Breast epithelium (tissue), 4 donors: ENCODE measurements at regions not wholly inside any gene's neighbourhood (a gene's known extent, or its start where the extent isn't known, plus 50 kb on each side); places are given as distances from the start of the nearest gene placed in this dataset.

Source experiments
- DNase-seq, 2 donors: peaks; one replicate each; pipeline ENCODE4 v3.0.0-alpha.2; 2019; ENCODE audit warnings: low spot score in 2 of 2
- H3K27ac ChIP-seq, 2 donors: fragments of 200-600 bp; sonication (generic) in 1 of 2; one replicate each; pipeline ENCODE4 v1.5.1; 2016 to 2019; ENCODE audit warnings: mild to moderate bottlenecking in 1 of 2
- H3K27me3 ChIP-seq, 2 donors: fragments of 200-600 bp; sonication (generic) in 1 of 2; one replicate each; pipeline versions ENCODE4 v1.5.1 to v1.6.0; 2017 to 2019; ENCODE audit warnings: control low read depth in 1 of 2, mild to moderate bottlenecking in 1 of 2
- H3K36me3 ChIP-seq: fragments of 200-600 bp; one replicate; pipeline ENCODE4 v1.5.1; 2019
- H3K4me1 ChIP-seq, 2 donors: fragments of 200-600 bp; sonication (generic); one replicate each; pipeline ENCODE4 v1.5.1; 2016 to 2019; ENCODE audit warnings: control low read depth in 1 of 2
- H3K4me3 ChIP-seq, 3 donors: fragments of 200-600 bp; sonication (generic); 1 replicate in 2 of 3; 2 replicates in 1 of 3; pipeline ENCODE4 v1.5.1; 2016 to 2019; ENCODE audit warnings: mild to moderate bottlenecking in 3 of 3, moderate library complexity in 2 of 3
- H3K9me3 ChIP-seq, 2 donors: fragments of 200-600 bp; sonication (generic) in 1 of 2; one replicate each; pipeline ENCODE4 v1.5.1; 2016 to 2019; ENCODE audit warnings: control low read depth in 1 of 2
- POLR2A ChIP-seq: fragments of 450-650 bp; IDR thresholded peaks from one replicate; pipeline ENCODE4 v1.6.1; 2016; ENCODE audit warnings: antibody characterized with exemption, mild to moderate bottlenecking, moderate library complexity
- POLR2AphosphoS5 ChIP-seq, 3 donors: sonication (generic); formaldehyde crosslinking; IDR thresholded peaks; one replicate each; pipeline ENCODE4 v1.6.1; 2017; ENCODE audit warnings: antibody characterized with exemption in 3 of 3
- intact Hi-C: fragments of 100-400 bp; cut with DNase I; formaldehyde crosslinking; loops from one replicate; pipeline ENCODE4 v1.15.1; 2023; ENCODE audit warnings: low total_unique reads
- TF ChIP-seq, protein P1 (sequence below), 3 donors: fragments of 450-650 bp; IDR thresholded peaks; one replicate each; pipeline ENCODE4 v1.5.1; 2016 to 2017; ENCODE audit warnings: antibody characterized with exemption in 3 of 3, mild to moderate bottlenecking in 3 of 3, moderate library complexity in 3 of 3

DNA sequence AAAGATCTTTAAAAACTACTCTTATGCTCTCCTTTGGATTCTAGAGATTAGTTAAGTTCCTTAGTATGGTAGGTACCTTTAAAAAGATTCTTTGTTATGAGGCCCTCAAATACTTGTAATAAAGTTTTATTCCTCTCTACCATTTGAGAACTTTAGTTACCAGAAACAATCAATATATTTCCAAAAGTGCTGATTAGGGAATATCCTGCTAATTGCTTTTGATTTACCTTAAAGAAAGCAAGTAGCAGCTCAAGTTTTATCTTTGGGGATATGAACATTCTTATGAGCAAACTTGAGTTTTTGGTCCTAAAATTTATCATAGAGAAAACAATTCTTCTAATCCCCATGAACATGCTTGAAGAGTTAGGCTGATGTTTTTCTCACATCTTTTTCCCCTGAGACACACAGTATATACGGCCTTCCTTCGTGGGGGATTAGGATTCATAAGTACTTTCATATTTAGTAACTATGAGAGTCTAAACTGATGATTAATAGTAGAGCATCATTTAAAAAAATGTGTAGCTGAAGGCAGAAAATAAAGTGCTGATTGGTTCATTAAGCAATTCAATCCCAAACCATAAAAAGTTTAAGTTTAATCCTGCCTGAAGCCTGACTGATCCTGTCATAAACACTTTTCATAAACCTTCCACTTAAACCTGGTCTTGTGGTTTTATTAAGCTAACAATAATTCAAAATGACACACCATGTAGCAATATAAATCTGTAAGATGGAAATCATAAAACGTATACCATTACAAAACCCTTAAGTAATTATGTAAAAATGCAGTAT is 380.5 kb upstream of the FBXO33 start:
- intact Hi-C loops: no loop called here
- Histone ChIP-seq H3K4me1 (no peaks in the 10 kb centered on the region), H3K27me3 (no peaks in the 10 kb centered on the region), H3K9me3 (no peaks in the 10 kb centered on the region), H3K27ac (no peak overlapping the region), H3K36me3 (no peaks in the 10 kb centered on the region), H3K4me3 (no peak overlapping the region)
- DNase-seq: no peak
- TF ChIP-seq POLR2AphosphoS5 (IDR thresholded peaks at IDR 0.05): no peak
- no peak for TF ChIP-seq POLR2A
- TF ChIP-seq, protein P1, sequence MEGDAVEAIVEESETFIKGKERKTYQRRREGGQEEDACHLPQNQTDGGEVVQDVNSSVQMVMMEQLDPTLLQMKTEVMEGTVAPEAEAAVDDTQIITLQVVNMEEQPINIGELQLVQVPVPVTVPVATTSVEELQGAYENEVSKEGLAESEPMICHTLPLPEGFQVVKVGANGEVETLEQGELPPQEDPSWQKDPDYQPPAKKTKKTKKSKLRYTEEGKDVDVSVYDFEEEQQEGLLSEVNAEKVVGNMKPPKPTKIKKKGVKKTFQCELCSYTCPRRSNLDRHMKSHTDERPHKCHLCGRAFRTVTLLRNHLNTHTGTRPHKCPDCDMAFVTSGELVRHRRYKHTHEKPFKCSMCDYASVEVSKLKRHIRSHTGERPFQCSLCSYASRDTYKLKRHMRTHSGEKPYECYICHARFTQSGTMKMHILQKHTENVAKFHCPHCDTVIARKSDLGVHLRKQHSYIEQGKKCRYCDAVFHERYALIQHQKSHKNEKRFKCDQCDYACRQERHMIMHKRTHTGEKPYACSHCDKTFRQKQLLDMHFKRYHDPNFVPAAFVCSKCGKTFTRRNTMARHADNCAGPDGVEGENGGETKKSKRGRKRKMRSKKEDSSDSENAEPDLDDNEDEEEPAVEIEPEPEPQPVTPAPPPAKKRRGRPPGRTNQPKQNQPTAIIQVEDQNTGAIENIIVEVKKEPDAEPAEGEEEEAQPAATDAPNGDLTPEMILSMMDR (IDR thresholded peaks at IDR 0.05): no peak

DNA sequence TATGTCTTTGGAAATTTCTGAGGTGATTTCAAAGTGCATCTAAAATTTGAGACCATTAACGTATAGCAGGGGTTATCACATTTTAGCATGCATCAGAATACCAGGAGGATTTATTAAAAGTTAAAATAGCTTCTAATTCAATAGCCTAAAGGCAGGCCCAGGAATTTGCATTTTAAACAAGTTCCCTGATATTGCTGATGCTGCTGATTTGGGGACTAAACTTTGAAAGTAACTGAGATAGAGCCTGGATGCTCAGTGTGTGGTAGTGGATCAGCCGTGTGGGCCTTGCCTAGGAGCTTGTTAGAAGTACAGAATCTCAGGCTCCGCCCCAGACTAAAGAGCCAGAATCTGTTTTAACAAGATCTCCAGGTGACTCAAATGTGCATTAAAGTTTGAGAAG is 375.0 kb upstream of the FBXO33 start:
- Histone ChIP-seq H3K27me3 (no peaks in the 10 kb centered on the region), H3K36me3 (no peaks in the 10 kb centered on the region), H3K9me3 (no peaks in the 10 kb centered on the region), H3K4me1 (no peaks in the 10 kb centered on the region), H3K4me3 (no peak overlapping the region), H3K27ac (no peak overlapping the region)
- intact Hi-C loops: no loop called here
- no peak for DNase-seq
- TF ChIP-seq, protein P1 (IDR thresholded peaks at IDR 0.05): no peak
- TF ChIP-seq POLR2AphosphoS5 (IDR thresholded peaks at IDR 0.05) (no peak), POLR2A (no peak)

DNA sequence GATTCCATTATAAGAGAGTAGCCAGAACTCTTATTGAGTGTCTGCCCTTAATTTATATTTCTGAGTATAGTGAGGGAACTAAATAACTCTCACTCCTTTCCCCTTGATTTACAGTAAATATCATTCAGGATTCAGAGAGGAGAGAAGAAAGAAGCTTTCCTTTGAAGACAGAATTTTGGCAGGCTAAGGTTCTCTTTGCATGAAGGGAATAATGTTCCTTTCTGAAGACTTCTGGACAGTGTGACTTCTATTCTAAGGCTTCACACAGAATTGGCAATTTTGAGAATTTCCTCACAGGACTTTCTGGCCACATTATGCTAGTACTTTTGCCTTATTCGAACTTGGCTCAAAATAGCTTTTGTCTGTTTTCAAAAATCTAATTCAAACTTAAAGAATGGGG is 352.2 kb upstream of the FBXO33 start:
- Histone ChIP-seq H3K27ac (no peak overlapping the region), H3K4me3 (no peak overlapping the region), H3K36me3 (no peaks in the 10 kb centered on the region), H3K4me1 (no peaks in the 10 kb centered on the region), H3K9me3 (no peaks in the 10 kb centered on the region), H3K27me3 (no peaks in the 10 kb centered on the region)
- intact Hi-C loops: no loop called here
- TF ChIP-seq POLR2AphosphoS5 (IDR thresholded peaks at IDR 0.05): no peak
- TF ChIP-seq, protein P1 (IDR thresholded peaks at IDR 0.05): no peak
- TF ChIP-seq POLR2A: no peak
- no peak for DNase-seq

DNA sequence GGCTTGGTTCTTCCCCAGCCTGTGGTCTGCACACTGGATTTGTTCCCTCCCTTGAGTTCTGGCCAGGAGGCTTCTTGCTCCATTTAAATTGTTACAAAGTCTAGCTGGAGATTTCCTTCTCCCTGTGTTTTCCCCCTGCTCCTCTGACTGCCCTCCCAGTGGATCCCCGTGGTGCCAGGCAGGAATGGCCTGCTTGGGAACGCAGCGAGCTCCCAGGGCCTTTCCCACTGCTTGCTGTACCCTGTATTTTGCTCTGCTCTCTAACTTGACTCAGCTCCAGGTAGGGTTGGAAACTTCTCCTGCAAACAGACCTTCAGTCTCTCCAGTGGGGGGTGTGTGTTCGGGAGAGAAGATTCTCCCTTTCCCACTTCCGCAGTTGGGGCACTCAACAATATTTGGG is 349.2 kb upstream of the FBXO33 start:
- intact Hi-C loops: no loop called here
- H3K27ac ChIP-seq: no peak overlapping the region
- no peaks in the 10 kb centered on the region for H3K36me3 ChIP-seq
- H3K9me3 ChIP-seq: no peaks in the 10 kb centered on the region
- no peaks in the 10 kb centered on the region for H3K4me1 ChIP-seq
- TF ChIP-seq POLR2AphosphoS5 (IDR thresholded peaks at IDR 0.05) (no peak), POLR2A (no peak)
- TF ChIP-seq, protein P1 (IDR thresholded peaks at IDR 0.05): no peak
- no peak for DNase-seq
- no peaks in the 10 kb centered on the region for H3K27me3 ChIP-seq
- no peak overlapping the region for H3K4me3 ChIP-seq

DNA sequence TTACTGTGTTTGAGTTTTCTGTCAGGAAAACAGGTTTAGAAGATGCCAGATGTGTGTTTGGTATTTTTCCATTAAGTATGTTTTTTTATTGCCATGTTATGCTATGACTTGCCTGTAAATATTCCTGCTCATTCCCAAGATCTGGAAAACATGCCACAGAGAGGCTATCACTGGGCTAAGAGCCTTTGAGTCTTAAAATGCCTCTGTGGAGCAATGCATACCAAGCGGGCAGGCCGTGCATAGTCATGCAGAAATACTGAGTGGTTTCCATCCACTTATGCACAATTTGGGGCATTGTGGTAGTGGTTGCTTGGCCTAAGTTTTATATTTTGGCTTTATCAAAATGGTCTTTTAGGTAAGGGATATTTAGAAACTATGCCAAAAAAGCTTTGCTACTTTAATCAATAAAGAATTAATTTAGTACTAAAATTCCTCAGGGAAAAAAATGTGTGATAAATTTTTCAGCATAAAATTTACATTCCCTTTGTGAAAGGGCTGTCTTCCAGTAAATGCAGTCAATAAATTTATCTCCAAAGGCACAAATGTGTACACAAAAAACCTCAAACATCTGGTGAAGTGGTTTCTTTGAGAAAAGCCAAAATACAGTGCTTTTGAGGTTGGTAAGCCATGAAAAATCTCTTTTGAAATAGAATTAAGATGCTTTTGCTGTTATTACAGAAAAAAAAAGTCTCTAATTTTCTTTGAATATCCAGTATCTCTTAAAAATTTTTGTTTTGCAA is 341.3 kb upstream of the FBXO33 start:
- Histone ChIP-seq H3K27ac (no peak overlapping the region), H3K4me1 (no peaks in the 10 kb centered on the region), H3K9me3 (no peaks in the 10 kb centered on the region), H3K27me3 (no peaks in the 10 kb centered on the region), H3K36me3 (no peaks in the 10 kb centered on the region), H3K4me3 (no peak overlapping the region)
- TF ChIP-seq, protein P1 (IDR thresholded peaks at IDR 0.05): no peak
- TF ChIP-seq POLR2A (no peak), POLR2AphosphoS5 (IDR thresholded peaks at IDR 0.05) (no peak)
- intact Hi-C loops: no loop called here
- DNase-seq: no peak
